ENCODE measurements at regions not wholly inside any gene's neighbourhood (a gene's known extent, or its start where the extent isn't known, plus 50 kb on each side); places are given as distances from the start of the nearest gene placed in this dataset.

- Histone ChIP-seq H3K36me3 (no peaks in the 10 kb centered on the region), H3K27me3 (no peaks in the 10 kb centered on the region), H3K9me3 (no peaks in the 10 kb centered on the region), H3K27ac (no peak overlapping the region), H3K4me3 (replicated peaks in 1 of 3) (no peak overlapping the region), H3K4me1 (peaks cover 0 to 5% of the 10 kb centered on the region in 2 donors)
- intact Hi-C loops (cut with DNase I): no loop called here
- 71 to 78% methylated on average over 3 of the region's 3 CpGs for WGBS, 2 donors
- TF ChIP-seq CTCF (IDR thresholded peaks at IDR 0.05) (no peak), POLR2A (IDR thresholded peaks at IDR 0.05) (no peak)
- no peak for DNase-seq
These were observed 94.7 kb upstream of the CDC42EP3 start for GRCh38 chr2:37766106-37766505.

DNA sequence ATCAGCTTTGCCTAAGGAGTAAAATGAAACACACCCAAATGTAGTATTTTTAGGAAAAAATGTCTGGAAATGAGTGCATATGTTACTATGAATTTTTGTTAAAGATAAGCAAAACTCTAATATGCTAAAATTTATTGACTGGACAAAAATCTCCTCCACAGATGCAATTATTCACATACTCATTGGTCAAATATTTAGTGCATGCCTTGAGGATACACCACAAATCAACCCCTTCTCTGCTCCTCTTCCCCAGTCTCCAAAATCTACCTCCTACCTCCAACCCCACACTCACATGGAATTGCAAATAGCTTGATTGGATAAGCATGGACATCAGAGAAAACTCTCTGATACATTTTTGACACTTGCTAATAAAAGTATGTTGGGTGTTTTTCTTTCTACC is 95.6 kb upstream of the CDC42EP3 start:
- Histone ChIP-seq H3K27me3 (no peaks in the 10 kb centered on the region), H3K9me3 (no peaks in the 10 kb centered on the region), H3K27ac (no peak overlapping the region), H3K36me3 (no peaks in the 10 kb centered on the region), H3K4me3 (replicated peaks in 1 of 3) (no peak overlapping the region), H3K4me1 (peaks cover 0 to 5% of the 10 kb centered on the region in 2 donors)
- no peak for DNase-seq
- TF ChIP-seq POLR2A (IDR thresholded peaks at IDR 0.05): no peak
- no peak for TF ChIP-seq CTCF (IDR thresholded peaks at IDR 0.05)
- intact Hi-C loops (cut with DNase I): no loop called here

DNA sequence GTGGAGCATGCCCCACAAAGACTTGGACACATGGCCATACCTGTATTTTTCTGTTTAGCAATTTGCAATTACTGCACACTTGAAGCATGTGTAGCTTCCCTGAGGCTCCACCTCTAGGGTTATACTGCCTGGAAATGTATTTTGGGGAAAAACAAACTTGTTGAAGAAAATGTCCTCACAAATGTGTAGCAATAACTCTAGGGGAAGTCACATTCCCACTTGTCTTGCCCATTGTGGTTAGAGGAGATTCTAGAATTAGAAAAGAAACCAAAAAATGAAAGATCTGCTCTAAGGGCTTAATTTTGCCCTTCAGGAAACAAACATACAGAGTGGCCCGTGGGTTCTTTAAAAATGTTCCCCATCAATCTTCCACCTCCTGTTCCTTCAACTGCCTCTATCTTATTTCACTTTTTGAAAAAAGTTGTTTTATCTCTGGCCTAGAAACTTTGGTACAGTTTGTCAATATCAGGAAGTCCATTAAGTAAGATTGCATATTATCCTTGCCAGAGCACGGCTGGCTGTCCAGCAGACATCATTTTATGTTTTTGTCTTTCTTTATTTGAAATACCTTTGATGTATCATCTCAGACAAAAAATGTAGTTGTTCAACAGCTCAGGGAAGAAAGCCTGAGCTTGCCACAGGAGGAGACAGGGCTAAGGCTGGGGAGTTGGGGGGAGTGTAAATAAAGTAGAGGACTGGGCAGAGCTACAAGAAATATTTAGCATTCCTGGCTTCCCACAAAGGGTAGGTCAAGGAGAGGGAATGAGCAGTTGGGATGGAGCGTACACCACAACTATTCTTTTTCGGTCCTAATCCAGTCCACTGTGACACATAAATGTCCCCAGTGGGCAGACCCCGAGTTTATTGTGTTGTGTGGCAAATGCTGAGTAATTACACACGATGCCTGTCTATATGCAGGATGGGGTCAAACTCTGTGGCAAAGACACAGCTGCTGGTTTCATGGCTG is 96.8 kb upstream of the CDC42EP3 start:
- intact Hi-C loops (cut with DNase I): no loop called here
- DNase-seq: no peak
- WGBS, 2 donors: 52 to 77% methylated on average over 6 of the region's 6 CpGs
- no peak overlapping the region for H3K4me3 ChIP-seq (replicated peaks in 1 of 3)
- H3K4me1 ChIP-seq: peaks cover 0 to 5% of the 10 kb centered on the region in 2 donors
- TF ChIP-seq CTCF (IDR thresholded peaks at IDR 0.05): no peak
- no peak for TF ChIP-seq POLR2A (IDR thresholded peaks at IDR 0.05)
- no peaks in the 10 kb centered on the region for H3K9me3 ChIP-seq
- no peaks in the 10 kb centered on the region for H3K27me3 ChIP-seq
- peak overlapping the region in 1 of 3 donors; percentile 17 for H3K27ac ChIP-seq
- no peaks in the 10 kb centered on the region for H3K36me3 ChIP-seq

- TF ChIP-seq CTCF (IDR thresholded peaks at IDR 0.05) (no peak), POLR2A (IDR thresholded peaks at IDR 0.05) (no peak)
- no peak overlapping the region for H3K27ac ChIP-seq
- H3K36me3 ChIP-seq: no peaks in the 10 kb centered on the region
- no peak for DNase-seq
- H3K4me3 ChIP-seq (replicated peaks in 1 of 3): no peak overlapping the region
- no peaks in the 10 kb centered on the region for H3K27me3 ChIP-seq
- intact Hi-C loops (cut with DNase I): no loop called here
- H3K9me3 ChIP-seq: no peaks in the 10 kb centered on the region
- peaks cover 0 to 5% of the 10 kb centered on the region in 2 donors for H3K4me1 ChIP-seq
- 85 to 88% methylated on average over 3 of the region's 3 CpGs for WGBS, 2 donors
These were observed 98.1 kb upstream of the CDC42EP3 start for GRCh38 chr2:37769551-37769950.

- no peaks in the 10 kb centered on the region for H3K9me3 ChIP-seq
- intact Hi-C loops (cut with DNase I): loop anchor here (10.0 kb wide), 1 partner anchor 96 kb away; the partner anchor contains the start of gene CDC42EP3
- 94 to 97% methylated on average over 2 of the region's 2 CpGs for WGBS, 2 donors
- H3K4me3 ChIP-seq (replicated peaks in 1 of 3): no peak overlapping the region
- H3K36me3 ChIP-seq: no peaks in the 10 kb centered on the region
- H3K4me1 ChIP-seq: peaks cover 0 to 5% of the 10 kb centered on the region in 2 donors
- H3K27me3 ChIP-seq: no peaks in the 10 kb centered on the region
- TF ChIP-seq CTCF (IDR thresholded peaks at IDR 0.05): no peak
- TF ChIP-seq POLR2A (IDR thresholded peaks at IDR 0.05): no peak
- no peak overlapping the region for H3K27ac ChIP-seq
- no peak for DNase-seq
These were observed 99.4 kb upstream of the CDC42EP3 start for GRCh38 chr2:37770797-37771196.
